AG09319 (cell line): ENCODE measurements at regions not wholly inside any gene's neighbourhood (a gene's known extent, or its start where the extent isn't known, plus 50 kb on each side); places are given as distances from the start of the nearest gene placed in this dataset.

ENCODE experiments used
- DNase-seq: peaks from one replicate; pipeline ENCODE4 v3.0.0-alpha.2; 2010; ENCODE audit warnings: low read depth; ENCODE audit errors: extremely low read depth
- CTCF ChIP-seq: IDR thresholded peaks from 2 replicates; pipeline ENCODE4 v1.5.1; 2011; ENCODE audit warnings: low read depth, mild to moderate bottlenecking, inconsistent platforms, low read length, moderate library complexity

DNA sequence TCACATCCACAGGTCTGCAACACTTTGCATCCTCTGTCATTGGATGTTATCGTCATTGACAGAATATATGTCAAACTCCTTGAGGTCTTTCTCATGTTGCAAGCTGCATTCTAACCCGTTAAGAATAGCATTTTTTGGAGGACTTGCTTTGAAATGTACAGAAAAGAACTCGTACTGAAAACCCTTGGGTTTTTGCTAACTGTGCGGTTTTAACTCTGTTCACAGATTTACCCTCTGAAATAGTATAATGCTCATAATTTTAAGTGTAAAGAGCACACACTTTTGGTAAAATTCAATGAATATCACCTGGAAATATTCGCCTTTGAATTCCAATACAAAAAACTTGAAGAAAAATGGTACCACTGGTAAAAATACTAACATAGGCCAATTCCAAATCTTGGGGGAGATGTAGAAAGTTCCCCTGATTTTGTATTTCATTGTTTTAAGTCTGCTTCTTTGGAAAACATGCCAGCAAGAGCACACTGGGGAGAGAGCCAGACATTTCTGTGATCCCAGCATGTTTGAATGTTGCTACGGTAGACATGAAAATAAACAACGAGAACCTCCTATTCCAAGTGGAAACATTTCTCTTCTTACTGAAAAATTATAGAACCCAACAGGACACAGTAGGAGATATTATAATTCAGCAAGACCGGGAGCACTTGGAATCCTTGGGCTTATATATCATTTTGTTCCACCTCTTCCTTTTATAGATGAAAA is 446.0 kb downstream of the AEBP2 start:
- no peak for TF ChIP-seq CTCF
- DNase-seq = no peak

DNA sequence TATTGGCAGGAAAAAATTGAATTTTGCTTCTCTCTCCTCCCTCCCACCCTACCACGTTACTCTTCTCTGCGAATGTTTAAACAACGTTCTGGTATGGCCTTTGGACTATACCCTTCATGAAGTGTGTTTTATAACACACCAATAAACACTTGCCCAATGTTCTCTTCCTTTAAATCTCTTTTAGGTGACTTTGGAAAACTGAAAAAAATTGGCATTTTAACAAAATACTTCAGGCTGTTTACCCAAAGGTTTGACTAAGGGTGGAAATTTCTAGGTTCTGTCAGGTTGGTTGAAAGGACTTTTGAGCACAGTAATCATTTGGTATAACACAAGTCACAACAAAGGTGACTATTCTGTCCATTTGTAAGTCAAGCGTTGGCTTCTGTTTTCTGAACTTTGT is 446.8 kb downstream of the AEBP2 start:
- no peak for TF ChIP-seq CTCF
- no peak for DNase-seq

DNA sequence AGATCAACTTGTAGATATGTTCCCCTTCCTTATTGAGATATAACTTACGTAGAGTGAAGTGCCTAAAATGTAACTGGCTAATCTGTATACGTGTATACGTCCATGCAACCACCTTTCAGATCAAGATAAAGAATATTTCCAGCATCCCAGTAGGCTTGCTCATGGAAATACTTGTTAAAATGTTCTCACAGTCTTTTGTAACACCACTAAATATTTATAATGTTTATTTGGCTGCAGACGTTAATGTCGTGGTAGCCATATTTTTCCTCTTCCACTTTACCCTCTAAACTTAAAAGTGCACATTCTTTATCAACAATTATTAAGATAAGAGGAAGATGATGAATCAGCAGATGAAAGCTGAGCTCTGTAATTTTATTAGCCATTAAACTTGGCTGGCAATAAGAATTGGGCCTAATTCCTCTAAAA is 447.4 kb downstream of the AEBP2 start:
- DNase-seq = no peak
- TF ChIP-seq CTCF = no peak

GRCh38 chr12:19890024-19890423 is 450.7 kb downstream of the AEBP2 start:
- no peak for TF ChIP-seq CTCF
- DNase-seq = no peak

DNA sequence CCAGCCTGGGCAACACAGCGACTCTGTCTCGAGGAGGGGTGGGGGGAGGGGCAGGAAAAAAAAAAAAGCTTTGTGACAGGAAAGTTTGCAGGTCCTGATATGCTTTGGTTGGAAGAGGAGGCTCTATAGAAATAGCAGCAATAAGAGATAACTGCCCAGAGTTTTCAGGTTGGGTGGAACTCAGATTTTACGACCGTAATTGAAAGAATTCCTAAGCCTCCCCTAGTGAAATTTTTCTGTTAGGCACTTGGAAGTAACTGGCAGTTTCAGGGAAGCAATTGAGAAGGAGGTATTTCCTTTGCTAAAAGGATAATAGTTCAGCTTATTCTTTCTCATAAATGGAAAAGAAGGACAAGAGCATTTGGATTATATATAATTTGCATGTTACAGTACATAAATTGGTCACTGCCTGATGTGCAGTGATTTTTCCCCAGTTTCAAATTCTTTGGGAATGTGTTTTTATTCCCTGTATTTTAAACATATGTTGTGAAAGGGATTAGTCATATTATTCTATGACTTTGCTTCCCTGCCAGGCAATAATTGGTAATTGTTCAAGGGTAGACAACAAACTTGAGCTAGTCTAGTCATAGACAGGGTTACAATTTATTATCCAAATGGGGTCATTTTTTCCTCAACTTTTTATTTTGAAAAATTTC is 452.8 kb downstream of the AEBP2 start:
- DNase-seq = no peak
- TF ChIP-seq CTCF = no peak

DNA sequence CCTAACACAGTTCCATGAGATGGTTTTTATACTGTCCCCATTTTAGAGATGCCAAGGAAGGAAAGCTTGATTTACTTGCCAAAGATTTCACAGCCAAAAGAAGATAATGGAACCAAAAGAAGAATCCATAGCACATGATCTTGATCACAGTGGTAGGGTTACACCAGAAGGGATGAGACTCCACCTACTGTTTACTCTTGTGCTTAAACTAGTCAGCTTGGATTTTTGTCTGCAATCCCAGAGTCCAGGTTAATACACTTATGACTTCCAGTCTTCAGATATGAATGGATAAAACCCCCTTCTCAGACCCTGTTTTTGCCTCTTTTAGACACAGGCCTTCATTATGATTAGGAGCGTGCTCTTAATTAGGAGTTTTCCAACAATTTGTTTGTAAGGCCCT is 454.2 kb downstream of the AEBP2 start:
- no peak for DNase-seq
- peak; percentile 30 for TF ChIP-seq CTCF

DNA sequence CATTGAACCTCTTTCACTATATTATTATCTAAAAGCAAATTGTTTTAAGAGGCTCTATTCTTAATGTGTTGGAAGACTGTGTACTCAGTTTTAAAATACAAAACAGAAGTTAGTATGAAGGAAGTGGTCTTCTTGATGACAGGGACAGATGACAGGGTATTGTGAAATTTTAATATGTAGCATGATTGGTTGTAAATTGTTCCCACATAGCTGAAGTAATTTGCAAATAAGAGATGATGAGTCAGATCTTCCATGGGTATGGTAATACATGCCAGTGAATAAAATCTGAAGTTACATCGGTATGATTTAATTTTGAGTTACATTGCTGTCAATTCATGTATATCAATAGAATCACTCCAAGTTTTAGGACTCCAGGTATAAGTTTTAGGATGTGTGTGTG is 454.8 kb downstream of the AEBP2 start:
- DNase-seq = no peak

More for the DNA sequence above, 454.8 kb downstream of the AEBP2 start:
- no peak for TF ChIP-seq CTCF
